ENCODE measurements at regions not wholly inside any gene's neighbourhood (a gene's known extent, or its start where the extent isn't known, plus 50 kb on each side); places are given as distances from the start of the nearest gene placed in this dataset.
"Not testable (repeated sequence)": the region's sequence is repeated elsewhere in the genome, so short reads cannot be mapped to it uniquely, and the experiment has no call there.

DNA sequence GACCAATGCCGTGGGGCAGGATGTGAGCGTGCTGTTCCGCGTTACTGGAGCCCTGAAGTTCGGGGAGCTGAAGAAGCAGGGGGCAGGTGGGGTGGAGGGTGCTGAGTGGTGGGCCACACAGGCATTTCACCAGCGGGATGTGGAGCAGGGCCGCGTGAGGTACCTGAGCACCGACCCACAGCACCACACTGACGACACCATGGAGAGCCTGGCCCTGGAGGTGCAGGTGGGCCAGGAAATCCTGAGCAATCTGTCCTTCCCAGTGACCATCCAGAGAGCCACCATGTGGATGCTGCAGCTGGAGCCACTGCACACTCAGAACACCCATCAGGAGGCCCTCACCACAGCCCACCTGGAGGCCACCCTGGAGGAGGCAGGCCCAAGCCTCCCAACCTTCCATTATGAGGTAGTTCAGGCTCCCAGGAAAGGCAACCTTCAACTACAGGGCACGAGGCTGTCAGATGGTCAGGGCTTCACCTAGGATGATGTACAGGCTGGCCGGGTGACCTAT, 179.6 kb downstream of the TBC1D2B start:
- no peak for DNase-seq (ENCODE audit: low read depth)

DNA sequence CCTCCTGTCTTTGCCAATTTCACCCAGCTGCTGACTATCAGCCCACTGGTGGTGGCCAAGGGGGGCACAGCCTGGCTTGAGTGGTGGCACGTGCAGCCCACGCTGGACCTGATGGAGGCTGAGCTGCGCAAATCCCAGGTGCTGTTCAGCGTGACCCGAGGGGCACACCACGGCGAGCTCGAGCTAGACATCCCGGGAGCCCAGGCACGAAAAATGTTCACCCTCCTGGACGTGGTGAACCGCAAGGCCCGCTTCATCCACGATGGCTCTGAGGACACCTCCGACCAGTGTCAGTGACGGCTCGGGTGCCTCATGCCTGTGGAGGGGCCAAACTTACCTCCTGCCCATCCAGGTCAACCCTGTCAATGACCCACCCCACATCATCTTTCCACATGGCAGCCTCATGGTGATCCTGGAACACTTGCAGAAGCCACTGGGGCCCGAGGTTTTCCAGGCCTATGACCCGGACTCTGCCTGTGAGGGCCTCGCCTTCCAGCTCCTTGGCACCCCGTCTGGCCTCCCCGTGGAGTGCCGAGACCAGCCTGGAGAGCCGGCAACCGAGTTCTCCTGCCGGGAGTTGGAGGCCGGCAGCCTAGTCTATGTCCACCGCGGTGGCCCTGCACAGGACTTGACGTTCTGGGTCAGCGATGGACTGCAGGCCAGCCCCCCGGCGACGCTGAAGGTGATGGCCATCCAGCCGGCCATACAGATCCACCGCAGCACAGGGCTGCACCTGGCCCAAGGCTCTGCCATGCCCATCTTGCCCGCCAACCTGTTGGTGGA, 180.2 kb downstream of the TBC1D2B start:
- not testable (repeated sequence) for DNase-seq (ENCODE audit: low read depth)

DNA sequence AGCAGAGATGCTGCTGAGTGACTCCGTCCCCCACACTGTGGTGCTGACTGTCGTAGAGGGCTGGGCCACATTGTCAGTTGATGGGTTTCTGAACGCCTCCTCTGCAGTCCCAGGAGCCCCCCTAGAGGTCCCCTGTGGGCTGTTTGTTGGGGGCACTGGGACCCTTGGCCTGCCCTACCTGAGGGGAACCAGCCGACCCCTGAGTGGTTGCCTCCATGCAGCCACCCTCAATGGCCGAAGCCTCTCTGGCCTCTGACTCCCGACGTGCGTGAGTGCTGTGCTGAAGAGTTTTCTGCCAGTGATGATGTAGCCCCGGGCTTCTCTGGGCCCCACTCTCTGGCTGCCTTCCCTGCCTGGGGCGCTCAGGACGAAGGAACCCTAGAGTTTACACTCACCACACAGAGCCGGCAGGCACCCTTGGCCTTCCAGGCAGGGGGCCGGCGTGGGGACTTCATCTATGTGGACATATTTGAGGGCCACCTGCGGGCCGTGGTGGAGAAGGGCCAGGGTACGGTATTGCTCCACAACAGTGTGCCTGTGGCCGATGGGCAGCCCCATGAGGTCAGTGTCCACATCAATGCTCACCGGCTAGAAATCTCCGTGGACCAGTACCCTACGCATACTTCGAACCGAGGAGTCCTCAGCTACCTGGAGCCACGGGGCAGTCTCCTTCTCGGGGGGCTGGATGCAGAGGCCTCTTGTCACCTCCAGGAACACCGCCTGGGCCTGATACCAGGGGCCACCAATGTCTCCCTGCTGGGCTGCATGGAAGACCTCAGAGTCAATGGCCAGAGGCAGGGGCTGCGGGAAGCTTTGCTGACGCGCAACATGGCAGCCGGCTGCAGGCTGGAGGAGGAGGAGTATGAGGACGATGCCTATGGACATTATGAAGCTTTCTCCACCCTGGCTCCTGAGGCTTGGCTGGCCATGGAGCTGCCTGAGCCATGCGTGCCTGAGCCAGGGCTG, 181.1 kb downstream of the TBC1D2B start:
- DNase-seq (ENCODE audit: low read depth) = not testable (repeated sequence)

DNA sequence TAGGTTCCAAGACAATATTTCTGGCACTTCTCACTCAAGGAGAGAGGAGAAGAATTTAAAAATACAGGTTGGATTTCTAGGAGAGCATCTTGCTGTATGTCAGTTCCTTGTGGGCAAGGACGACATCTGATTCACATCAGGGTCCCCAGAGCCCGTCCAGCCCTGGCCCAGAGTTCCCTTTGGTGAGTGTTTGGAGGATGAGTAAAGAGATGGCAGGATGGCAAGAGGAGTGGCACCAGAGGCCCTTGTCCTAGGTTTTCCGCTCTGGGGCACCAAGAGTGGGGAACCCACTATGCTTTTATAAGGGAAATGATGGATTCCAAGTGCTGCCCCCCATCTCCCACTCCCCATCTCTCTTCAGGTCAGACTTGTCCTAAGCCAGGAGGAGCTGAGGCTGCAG, 181.8 kb downstream of the TBC1D2B start:
- no peak for DNase-seq (ENCODE audit: low read depth)

DNA sequence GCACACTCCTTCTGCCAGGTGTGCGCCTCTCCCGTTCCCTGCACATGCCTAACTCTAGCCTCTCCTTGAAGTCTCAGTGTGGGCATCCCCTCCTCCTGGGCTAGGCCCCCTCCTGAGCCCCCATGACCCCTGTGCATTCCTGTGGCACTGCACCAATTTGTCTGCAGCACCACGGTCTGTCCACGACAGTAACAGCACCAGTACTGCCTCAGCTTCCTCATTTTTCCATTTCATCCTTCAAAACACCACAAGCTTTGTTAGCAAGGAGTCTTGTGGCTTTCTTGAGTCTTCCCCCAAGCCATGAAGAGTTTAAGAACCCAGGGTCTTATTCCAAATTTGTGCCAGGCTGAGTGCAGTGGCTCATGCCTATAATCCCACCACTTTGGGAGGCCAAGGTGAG, 182.4 kb downstream of the TBC1D2B start:
- not testable (repeated sequence) for DNase-seq (ENCODE audit: low read depth)

DNA sequence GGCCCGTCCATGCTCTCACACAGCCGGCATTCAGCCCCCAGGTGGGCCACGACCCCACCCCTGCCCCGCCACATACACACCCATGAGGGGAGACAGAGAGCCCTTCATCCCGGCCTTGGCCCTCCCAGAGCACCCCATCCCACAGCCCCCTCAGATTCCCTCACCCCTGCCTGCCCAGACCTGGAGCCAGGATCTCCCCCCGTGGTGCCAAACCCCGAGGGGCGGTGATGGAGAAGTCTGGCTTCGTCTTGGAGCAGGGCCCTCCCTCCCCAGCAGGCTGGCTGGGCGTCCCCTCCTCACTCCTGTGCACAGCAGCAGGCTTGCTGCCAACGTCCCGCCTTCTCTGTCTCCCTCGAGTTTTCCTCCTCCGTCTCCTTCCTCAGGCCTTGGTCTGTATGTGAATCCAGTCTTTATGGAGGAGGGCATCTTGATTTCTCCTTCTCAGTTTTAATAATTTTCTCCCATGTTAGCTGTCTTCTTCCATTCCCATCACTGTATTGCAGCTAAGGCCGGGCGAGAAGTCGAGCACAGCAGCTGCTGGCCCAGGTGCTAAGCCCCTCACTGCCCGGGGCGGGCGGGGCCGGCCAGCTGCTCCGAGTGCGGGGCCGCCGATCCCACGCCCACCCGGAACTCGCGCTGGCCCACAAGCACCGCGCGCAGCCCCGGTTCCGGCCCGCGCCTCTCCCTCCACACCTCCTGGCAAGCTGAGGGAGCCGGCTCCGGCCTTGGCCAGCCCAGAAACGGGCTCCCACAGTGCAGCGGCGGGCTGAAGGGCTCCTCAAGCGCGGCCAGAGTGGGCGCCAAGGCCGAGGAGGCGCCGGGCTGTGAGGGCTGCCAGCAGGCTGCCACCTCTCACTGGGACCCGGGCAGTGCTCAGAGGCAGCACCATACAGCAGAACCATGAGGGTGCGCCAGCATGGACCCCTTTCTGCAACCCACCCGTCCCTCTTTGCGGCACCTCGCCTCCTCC, 183.6 kb downstream of the TBC1D2B start:
- not testable (repeated sequence) for DNase-seq (ENCODE audit: low read depth)

DNA sequence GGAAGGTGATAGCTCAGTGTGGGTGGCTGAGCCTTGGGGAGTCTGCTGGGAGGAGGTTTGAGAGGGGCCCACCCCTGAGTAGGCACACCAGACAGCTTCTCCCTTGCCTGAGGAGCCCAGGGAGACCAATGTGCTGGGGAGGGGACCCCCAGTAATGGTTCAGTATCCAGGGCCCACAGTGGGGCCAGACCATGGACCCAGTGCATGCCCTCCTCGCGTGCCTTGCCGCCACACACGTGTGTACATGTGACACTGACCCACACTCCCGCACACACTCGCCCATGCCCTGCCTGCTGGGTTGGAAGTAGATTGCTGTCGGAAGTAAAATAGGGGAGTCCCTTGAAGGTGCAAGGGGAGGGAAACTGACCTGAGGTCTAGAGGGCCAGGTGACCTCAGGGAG, 184.3 kb downstream of the TBC1D2B start:
- not testable (repeated sequence) for DNase-seq (ENCODE audit: low read depth)

DNA sequence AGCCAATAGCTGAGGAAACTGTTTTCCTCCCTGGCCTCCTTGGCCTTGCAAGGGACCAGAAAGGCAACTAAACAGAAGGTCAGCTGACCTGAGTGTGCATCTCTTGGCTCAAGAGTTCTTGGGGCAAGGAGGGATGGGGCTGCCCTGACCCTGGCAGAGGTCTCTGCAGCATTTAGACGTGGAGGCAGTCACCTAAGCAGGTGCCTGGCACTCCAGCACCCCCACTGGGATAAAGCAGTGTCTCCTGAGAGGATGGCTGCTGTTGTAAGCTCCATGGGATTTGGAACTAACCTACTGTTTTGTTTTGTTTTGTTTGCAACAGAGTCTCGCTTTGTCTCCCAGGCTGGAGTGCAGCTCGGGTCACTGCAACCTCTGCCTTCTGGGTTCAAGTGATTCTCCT, 185.2 kb downstream of the TBC1D2B start:
- DNase-seq (ENCODE audit: low read depth) = no peak

DNA sequence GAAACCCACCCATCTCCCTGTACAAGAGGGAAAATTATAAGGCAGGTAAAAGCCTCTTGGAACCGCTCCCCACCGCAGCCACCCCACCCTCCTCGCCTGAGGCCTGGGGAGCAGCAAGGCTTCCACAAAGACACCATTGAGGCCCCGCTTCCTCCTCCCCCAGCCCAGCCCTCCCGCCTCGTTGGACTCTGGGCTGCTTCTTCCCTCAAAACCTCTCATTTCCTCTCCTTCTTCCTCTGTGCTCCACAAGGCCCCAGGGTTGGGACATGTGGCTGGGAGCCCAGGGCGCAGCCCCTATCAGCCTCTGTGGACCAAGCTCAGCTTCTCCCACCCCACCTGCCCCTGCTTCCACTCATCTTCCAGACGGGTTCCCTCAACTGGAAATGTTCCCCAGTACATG, 185.6 kb downstream of the TBC1D2B start:
- not testable (repeated sequence) for DNase-seq (ENCODE audit: low read depth)

DNA sequence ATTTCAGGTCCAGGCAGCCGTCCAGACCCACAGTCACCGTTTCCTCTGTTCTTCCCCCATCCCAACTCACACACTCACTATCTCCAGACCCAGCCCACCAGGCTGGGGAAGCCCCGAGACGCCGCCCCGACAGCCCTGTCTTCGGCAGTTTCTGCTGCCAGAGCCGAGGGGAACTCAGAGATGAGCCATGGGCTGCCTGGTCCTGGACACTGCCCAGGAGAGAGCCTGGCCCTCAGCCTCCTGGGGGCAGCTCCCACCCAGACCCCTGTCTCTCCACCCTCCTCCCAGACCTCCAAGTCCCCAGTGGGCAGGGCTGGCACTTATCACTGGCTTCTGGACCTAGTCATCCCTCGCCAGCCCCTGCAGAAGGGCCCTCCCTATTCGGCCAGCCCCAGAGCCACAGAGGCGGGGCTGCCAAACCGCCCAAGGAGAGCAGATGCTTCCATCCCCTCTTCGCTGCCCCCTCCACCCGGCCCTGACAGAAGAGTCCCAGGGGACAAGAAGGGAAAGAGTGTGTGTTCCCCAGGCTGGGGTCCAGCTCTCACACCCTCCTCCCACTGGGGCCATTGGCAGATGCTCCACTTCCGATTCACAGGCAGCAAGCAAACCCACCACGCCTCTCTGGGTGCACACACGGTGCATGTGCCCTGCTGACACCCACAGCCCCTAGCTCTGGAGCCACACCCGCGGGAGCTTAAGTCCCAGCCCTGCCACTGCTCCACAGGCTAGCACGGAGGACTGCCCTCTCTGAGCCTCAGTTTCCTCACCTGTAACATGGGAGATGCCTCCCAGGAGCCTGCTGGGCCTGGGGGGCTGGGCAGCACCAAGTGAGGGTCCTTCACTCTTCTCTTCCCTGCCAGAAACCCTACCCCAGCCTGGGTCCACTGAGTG, 186.4 kb downstream of the TBC1D2B start:
- DNase-seq (ENCODE audit: low read depth) = peak; percentile 28

DNA sequence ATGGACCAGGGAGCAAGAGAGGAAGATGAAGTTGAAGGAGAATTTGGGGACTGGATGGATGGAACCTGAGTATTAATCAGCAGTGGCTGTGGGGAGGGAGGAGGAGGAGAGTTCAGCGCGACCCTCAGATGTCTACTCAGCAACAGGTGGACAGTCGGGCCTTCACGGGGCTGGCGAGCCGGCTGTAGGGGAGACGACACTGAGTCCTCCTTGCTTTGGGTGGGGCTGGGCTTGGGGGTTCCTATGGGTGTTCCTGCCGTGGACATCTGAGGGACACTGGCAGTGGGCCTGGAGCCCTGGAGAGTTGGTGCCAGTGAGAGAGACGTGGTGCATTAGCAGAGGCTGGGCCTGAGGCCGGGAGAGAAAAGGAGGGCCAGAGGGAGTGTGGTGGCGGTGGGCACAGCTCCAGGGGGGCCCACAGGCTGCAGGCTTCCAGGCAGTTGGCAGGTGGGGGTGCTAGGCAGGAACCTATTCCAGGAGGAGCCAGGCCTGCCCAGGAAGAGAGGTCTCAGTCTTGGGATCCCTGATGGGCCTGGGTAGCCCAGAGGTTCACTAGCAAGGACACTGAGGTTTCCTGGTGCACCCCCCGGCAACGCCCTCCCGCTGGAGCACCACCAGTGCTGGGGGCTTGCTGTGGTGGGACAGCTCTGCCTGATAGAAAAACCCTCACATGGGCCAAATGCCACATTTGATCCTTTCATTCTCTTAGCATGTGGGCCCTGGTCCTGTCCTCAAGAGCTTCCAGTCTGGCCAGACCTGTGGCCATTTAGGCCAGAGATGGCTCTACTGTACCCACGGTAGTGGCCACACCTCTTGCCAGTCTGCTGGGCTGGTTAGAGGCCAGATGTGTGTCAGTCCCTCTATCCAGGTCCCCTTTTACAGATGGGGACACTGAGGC, 187.4 kb downstream of the TBC1D2B start:
- DNase-seq (ENCODE audit: low read depth) = not testable (repeated sequence)

DNA sequence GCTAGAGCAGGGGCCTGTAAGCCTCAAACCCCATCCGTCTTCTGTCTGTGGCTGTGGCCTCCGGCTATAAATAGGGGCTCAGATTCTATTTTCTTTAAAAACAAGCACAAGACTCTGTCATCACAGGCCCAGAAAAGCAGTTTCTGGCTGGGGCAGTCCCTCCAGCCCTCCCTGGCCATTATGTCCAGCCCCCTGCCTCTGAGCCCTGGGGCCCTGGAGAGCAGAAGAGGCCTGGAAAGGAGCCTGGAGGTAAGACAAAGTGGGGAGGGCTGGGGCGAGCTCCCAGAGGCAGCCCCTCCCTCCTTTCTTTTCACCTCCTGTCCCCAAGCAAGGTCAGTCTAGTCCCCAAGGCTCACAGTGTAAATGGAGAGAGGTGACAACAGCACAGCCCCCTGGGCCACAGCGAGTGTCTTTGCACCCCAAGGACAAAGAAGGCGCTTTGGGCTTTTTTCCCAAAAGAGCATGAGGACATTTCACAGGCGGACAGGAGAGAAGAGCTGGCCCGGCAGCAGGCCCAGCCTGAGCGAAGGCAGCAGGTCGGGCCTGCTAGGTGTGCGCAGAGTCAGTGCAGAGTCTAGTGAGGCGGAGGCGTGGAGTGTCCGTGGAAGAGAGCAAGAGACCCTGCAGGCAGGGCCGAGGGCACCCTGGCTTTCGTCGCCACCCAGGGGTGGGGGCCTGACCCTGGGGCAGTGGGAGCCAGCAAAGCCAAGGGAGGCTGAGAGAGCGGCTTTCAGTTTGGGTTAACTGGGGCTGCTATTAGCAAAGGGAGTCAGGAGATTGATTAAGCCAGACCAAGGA, 188.3 kb downstream of the TBC1D2B start:
- DNase-seq (ENCODE audit: low read depth) = no peak

DNA sequence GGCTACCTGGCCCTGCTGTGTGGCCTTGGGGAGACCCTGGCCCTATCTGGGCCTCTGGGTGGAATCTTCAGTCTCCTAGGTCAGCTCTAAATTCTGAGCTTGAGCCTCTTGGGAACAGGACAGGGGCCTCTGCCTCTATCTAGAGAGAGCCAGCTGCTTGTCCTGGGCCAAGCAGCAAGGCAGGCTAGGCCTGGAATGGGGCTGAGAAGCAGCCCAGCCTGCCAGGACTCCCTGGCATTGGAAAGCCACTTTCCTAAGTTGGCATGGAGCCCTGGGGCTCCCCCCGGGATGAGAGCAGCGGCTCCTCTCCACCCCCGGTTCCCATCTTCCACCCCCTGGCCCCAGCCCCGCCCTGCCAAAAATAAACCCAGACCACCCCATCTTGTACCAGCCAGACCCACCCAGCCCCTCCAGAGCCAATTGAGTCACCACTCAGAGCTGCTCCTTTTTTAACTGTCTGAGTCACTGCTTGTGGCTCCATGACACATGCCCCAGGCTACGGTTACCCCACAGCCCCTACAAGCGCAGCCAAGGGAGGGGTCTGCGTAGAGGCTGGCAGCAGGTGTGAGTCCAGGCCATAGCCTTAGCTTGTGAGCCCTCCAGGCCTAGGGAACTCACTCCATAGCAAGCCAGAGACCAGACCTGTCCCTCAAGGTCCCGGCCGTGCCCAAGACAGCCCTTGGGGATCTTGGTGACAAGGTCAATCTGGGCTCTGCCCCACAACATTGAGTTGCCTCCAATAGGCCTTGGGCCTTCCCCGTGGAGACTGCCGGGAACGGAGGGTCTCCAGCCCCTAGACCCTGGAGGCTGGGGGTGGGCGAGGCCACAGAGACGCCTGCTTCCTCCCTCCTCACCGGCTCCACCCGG, 189.7 kb downstream of the TBC1D2B start:
- not testable (repeated sequence) for DNase-seq (ENCODE audit: low read depth)

DNA sequence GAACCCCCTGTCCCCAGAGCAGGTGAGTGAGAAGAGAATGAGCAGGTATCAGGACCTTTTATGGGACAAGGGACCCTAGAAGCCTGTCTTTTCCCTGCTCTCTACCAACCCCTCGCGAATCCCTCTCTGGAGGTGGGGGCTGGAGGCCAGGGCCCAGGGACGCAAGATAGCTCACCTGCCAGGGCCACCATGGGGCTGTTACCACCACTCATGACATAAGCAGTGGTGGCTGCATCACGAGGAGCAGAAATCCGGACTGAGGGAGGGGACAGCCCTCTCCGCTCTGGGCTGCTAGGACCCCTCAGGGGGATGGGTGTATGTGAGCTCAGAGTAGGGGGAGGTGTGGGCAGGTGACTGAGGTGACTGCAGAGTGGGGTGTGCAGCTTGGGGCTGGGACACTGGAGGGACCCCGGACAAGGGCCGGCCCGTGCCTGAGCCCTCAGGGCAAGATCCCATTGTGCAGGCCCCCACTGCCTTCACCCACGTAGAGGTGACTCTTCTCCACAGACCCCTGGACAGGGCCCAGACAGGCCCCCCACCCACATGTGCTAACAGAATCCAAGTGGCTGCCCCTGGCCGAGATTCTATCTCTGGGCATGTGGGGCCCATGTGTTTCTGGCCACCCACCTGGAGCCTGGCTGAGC, 190.6 kb downstream of the TBC1D2B start:
- no peak for DNase-seq (ENCODE audit: low read depth)

DNA sequence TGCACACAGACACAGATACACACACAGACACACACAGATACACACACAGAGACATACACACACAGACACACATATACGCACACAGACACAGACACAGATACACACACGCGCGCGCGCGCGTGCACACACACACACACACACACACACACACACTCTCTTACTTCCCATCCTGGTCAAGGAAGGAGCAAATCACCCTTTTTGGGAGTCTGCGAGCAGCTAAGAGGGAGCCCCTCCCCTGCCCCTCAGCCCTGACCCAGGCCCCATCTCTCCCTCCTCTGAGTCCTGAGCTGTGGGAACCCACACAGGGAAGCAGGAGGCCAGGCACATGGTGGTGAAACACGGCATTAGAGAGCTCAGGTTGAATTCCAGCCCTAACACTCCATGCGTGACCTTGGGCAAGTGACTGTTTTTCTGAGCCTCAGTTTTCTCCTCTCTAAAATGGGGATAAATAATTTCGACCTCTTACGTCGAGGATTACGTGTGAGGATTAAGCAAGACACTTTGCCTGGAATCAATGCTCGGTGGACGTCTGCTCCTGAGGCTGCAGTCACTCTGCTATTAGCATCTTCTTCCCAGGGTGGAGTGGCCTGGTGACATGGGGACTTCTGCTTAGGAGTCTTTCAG, 191.5 kb downstream of the TBC1D2B start:
- not testable (repeated sequence) for DNase-seq (ENCODE audit: low read depth)

DNA sequence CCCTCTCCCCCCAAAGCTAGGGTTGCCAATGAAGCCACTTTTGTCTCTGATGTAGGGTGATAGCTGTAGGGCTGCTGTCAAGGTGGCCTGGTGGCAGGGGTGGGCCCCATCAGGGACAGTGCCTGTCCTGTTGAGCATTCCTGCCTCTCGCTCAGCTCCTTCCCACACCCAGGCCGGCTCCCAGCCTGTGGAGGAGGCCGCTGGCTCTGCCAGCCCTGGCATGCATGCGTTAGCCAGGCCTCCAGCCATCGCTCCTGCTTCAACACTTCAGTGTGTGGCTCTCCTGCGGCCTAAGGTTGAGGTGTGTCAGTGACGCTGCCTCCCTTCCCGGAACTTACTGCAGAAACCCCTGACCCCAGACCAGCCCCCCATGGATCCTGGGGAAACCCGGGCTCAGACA, 194.5 kb downstream of the TBC1D2B start:
- not testable (repeated sequence) for DNase-seq (ENCODE audit: low read depth)
